COLO668 (cell line): ENCODE measurements at regions not wholly inside any gene's neighbourhood (a gene's known extent, or its start where the extent isn't known, plus 50 kb on each side); places are given as distances from the start of the nearest gene placed in this dataset.
"Not testable (repeated sequence)": the region's sequence is repeated elsewhere in the genome, so short reads cannot be mapped to it uniquely, and the experiment has no call there.

Experiments
- DNase-seq: peaks from one replicate; lab custom pipeline; 2025; ENCODE audit not compliant: unreplicated experiment; lab: John Stamatoyannopoulos, UW

DNA sequence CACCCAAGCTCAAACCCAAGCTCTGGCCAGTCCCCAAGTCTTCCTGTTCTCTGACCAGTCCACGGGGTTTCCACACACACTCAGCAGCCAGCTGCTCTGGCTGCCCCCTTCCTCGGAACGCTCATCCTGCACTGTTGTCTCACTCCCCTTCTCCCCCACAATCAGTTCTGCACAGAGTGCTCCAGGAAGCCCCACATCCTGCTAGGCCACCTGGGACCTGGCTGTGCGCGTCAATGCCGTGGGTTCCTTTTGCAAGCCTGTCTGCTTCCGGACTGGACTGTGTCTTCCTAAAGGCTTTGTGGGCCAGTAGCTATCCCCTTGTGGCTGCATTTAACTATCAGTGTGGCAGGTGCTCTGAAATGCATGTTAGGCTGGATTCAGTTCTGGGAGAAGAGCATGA lies 605.0 kb upstream of the RAB6C start:
- no peak for DNase-seq

DNA sequence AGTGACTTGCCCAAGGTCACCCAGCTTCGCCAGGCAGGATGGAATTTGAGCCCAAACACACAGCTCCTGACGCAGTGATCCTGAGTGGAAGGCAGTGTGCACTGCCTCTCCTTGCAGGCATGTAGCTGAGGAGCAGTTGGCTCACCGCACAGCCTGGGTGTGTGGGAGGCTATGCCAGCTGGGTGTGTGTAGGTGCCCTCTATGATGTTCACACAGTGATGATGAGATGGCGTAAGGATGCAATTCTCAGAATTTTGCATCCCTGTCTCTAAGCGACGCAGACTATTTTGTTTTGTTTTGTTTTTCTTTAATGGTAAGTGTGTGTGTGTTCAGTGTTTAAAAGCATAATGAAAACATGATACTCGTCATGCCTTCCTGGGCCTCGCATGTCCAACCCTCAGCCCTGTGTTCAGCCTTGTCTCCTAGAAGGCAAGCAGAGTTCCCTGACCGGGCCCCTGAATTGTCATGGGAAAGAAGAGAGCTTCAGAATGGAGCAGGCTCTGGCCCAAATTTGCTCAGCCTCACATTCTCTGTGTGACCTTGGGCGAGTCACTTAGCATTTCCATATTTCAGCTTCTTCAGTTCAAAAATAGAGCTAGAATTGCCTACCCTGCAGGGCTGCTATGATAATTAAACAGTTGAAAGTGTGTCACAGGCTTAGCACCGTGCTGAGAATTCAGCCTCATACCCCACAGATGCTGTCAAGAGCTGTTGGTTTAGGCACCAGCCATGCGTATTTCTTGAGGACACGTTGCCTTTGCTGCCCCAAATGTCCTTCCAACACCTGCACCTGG lies 603.6 kb upstream of the RAB6C start:
- no peak for DNase-seq

DNA sequence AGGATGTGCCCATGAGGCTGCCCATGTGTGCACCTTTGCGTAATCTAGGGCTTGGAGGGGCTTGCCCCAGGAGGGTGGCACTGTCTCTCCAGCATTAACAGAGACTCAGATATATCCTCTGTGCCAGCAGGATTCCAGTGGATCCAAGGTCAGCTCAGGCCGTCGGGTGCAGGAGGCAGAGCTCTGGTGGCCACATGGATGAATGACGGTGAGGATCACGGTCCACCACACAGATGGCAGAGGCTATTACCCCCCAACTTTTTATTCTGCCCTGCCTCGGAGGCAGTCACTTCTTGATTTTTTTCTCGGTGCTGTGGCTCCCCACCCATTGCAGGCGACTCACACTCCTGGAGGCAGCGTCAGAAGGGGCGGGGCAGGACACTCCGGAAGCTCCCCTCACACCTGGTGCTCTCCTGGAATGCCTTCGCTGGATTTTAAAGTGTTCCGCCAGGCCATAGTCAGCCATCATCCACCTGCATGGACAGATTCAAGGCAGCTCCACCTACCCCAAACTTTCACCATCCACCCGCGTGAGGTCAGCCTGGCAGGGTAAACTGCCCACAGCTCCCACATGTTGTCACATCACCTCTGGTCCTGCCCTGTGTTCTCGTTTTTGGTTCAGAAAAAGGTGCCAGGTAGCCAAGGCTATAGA lies 602.9 kb upstream of the RAB6C start:
- no peak for DNase-seq

DNA sequence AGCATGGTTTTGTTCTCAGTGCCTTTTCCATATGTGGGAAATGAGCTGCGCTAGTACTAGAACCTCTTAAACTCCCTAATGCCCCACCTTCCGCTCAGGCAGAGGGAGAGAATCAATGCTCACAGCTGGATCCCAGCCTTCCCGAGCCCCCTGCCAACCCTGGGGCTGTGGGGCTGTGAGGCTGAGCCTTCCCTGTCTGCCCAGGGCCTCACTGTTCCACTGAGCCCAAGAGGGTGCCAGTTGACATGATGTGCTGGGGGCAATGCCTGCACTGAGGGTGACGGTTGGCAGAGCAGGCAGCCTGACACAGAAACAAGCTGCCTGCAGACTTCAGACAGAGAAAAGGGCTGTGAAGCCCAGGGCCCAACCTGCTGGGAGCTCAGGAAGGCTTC lies 602.4 kb upstream of the RAB6C start:
- no peak for DNase-seq

DNA sequence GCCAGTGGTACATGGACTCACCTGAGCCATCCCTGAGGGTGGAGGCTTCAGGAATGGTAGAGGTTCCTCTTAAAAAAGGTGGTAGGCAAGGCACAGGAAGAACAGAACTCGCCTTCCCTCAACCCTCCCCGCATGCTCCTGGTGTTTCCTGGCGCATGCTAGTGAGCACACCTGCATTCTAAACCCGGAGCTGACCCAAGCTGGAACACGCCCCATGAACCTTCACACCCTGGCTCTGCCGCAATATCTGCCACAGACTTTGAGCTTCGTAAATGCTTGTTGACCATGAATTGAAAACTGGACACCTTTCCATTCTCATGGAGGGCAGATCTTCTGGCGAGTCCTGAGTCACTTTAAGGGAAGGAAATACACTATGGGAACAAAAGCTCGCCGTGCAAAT lies 601.3 kb upstream of the RAB6C start:
- no peak for DNase-seq

DNA sequence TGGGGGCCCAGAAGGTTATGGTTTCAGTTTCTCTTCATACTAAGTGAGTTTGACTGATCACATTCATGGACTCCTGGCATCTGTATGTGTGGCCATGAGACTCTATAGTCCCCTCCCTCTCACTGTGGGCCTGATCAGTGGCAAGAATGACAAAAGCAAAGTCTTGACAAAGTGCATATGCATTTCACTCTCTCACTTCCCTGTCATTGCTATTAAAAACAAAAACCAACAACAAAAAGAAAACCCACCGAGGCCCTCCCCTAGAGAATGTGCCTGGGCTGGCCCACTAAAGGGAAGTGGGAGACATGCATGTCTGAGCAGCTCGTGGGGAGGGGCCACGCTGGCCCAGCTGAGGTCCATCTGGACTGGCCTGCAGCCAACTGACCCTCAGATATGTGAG lies 600.1 kb upstream of the RAB6C start:
- DNase-seq, result no peak

DNA sequence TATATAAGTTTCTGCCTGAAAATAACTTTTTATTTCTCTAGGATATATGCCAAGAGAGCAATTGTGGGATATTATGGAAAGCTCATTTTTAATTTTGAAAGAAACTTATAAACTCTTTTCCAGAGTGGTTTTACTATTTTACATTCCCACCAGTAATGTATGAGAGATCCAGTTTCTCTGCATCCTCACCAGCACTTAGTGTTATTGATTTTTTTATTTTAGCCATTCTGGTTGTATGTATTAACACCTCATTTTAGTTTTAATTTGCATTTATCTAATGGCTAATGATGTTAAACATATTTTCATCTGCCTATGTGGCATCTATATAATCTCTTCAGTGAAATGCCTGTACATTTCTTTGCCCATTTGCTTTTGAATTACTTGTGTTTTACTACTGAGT lies 597.7 kb upstream of the RAB6C start:
- no peak for DNase-seq

DNA sequence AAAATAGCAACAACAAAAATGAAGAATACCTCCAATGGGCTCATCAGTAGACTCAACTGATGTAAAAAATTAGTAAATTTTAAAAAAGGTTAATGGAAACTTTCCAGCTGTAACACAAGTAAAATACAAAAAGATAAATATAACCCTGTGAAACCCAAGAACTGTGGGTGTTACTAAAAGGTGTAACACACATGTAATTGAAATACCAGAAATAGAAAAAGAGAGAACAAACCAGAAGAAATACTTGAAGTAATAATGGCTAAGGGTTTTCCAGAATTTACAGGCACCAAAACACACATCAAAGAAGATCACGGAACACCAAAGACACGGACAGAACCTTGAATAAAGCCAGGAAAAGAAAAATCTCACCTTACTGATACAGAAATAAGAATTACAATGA lies 590.6 kb upstream of the RAB6C start:
- DNase-seq, result no peak

DNA sequence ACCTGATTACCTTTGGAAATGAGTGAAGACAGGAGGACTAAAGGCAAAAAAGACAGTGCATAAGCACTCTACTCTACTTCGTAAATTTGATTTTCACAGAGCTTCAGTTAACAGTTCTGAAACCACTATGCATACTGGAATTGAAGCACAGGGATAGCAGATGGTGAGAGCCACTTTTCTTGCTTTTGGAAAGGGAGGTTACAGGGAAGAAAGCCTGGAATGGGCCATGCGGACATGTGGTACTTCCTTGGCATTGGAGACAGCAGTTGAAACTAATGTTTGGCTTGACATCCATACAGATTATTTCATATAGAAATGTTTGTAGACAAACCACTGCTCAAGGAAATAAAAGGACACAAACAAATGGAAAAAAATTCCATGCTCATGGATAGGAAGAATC lies 585.6 kb upstream of the RAB6C start:
- DNase-seq, result no peak

DNA sequence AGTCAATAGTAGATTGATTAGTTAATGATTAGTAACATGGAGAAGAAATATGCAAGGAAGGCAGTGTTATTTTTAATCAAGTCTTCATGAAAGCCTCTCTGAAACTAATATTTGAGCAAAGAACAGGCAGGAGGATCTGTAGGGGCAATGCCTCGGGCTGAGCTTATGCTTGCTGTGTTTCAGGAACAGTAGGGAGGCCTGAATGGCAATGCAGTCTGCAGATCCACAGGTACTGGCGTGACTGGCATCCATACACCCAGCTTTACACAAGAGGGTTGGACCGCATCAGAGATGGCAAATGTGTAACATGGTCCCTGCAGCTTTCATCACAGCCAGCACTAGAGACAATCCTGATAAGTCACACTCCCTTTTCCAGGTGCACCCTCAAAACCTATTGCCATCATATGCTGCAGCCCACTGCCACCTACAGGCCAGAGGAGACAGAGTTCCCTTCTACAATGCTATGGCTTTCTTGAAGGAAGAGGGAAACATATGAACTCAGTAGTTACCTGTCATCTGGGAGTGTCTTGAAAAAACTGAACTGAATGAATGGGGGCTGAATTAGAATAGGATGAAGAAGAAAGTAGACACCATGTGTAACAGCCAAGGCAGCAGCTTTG lies 582.4 kb upstream of the RAB6C start:
- peak; percentile 4 for DNase-seq

DNA sequence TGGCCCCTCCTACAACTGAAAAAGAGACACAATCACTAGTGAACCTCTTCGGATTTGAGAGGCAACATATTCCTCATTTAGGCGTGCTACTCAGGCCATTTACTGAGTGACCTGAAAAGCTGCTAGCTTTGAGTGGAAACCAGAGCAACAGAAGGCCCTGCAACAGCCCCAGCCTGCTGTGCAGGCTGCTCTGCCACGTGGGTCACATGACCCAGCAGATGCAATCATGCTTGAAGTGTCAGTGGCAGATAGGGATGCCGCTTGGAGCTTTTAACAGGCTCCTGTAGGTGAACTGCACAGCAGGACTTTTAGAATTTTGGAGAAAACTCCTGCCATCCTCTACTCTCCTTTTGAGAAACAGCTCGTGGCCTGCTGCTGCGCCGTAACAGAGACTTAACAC lies 578.6 kb upstream of the RAB6C start:
- DNase-seq, result no peak

DNA sequence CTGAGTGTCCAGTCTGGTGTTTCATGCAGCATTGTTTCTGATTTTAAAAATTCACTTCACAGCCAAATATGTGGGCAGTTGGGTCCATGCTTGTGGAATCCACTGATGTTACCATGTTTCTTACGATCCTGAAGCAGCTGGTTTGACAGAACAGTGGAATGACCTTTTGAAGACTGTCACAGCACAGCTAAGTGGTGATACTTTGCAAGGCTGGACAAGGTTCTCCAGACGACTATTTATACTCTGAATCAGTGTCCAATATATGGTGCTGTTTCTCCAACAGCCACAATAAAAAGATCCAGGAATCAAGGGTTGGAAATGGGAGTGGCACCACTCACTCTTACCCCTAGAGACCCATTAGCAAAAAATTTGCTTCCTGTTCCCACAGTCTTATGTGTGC lies 577.4 kb upstream of the RAB6C start:
- no peak for DNase-seq

DNA sequence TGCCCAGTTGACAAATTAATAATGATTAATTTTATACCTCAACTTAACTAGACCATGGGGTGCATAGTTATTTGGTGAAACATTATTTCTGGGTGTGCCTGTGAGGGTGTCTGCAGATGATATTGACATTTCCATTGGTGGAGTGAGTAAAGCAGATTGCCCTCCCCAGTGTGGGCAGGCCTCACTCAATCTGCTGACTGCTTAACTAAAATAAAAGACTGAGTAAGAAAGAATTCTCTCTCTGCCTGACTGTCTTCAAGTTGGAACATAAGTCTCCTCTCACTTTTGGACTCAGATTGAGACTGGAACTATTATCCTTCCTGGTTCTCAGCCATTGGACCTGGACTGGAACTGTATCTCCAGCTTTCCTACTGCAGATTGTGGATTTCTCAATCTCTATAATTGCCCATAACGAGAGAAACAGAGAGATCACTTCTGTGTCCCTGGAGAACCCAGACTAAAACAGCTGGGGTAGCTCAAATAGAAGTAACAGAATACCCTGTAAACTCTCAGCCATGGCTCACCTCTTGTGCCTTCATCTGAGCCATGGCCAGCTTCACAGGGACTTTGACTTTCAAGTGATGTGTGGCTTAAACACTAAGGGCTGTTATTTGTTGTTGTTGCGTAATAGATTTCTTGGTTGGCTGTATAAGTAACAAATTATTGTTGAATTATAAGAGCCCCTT lies 575.3 kb upstream of the RAB6C start:
- DNase-seq, result no peak

DNA sequence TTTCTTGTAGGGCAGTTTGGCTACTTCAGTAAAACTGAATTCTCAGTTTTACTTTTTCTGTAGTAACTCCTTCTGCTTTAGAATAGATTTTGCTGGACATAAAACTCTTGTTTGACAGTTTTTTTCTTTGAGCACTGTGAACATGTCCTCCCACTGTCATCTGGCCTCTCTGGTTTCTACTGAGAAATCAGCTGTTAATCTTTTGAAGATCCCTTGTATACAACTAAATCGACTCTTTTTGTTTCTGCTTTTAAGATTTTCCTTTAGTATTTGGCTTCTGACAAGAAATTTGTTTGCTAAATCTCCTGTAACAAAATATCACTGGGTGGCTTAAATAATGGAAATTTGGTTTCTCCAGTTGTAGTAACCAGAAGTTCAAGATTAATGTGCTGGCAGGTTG lies 570.9 kb upstream of the RAB6C start:
- no peak for DNase-seq

DNA sequence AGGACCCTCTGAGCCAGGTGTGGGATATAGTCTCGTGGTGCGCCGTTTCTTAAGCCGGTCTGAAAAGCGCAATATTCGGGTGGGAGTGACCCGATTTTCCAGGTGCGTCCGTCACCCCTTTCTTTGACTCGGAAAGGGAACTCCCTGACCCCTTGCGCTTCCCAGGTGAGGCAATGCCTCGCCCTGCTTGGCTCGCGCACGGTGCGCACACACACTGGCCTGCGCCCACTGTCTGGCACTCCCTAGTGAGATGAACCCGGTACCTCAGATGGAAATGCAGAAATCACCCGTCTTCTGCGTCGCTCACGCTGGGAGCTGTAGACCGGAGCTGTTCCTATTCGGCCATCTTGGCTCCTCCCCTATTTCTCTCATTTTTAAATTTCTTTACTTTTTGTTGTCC lies 562.4 kb upstream of the RAB6C start:
- DNase-seq, result not testable (repeated sequence)

DNA sequence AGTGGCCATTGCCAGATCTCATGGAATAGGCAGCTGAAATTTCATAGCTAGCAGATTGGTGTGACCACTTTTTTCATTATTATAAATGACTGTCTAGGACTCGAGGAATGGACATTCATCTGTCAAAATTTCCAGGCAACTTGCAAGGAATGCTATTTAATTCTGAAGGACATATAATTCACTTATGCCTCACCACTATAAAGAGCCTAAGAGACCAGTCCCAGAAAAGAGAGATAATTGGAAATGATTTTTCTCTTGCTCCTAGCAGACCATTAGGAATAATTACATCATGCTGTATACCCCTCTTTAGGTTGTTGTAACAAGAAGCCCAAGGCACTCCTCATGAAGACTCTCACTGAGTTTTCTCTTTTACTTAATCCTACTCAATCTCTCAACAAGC lies 557.4 kb upstream of the RAB6C start:
- no peak for DNase-seq

DNA sequence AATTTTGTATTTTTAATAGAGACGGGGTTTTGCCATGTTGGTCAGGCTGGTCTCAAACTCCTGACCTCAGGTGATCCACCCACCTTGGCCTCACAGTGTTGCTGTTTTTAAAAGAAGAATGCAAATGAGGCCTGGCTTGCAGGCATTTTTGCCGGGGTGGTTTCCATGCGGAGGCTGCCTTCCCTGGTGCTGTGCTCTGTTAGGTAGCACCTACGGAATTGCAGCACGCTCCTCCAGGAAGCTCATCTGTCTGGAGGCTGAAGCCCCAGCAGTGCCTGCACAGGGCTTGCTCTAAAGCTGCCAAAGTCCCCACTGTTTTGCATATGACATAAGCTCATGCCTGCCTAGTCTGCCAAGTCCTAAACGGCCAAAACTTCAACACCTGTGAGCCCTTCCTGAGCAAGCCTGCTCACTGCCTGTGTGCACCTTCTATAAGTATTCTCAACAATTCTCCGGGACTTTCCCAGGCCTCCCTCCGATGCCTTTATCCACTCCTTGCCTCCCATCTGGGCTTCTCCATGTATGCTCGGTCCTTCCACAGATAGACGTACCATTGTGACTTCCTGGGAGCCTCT lies 551.3 kb upstream of the RAB6C start:
- no peak for DNase-seq

DNA sequence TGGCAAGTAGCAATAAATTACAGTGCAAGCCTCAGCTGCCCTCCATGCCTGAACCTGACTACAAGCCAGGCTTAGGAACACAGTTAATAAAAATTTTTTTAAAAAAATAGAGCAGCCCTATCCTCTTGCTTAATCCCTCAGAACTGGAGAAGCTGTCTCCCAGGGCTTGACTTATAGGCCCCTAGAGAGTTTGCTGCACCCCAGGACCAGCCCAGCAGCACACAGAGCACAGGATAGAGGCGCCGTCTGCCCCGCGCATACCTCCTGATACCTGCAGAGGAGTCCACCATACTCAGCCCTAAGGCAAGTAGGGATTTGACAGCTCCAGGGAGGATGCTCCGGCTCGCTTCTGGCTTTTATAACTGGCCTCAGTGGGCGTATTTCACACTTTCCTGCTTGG lies 548.6 kb upstream of the RAB6C start:
- no peak for DNase-seq

DNA sequence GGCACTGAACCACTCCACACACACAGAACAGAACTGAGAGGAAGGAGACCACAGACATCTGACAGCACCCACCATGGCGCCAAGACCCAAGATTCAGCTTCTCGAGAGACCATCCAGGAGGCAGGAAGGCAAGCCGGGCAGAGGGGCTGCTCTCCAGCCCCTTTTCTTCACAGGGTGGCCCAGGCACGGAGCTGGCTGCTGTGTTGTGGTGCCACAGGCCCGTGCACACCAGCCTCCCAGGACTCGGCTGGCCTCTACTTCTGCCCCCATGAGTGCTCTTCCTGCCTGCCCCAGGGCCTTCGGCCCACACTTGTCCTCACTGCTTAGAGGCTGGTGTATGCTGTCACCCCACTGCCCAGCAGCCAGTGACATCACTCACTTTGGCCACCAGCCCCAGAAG lies 547.6 kb upstream of the RAB6C start:
- no peak for DNase-seq

DNA sequence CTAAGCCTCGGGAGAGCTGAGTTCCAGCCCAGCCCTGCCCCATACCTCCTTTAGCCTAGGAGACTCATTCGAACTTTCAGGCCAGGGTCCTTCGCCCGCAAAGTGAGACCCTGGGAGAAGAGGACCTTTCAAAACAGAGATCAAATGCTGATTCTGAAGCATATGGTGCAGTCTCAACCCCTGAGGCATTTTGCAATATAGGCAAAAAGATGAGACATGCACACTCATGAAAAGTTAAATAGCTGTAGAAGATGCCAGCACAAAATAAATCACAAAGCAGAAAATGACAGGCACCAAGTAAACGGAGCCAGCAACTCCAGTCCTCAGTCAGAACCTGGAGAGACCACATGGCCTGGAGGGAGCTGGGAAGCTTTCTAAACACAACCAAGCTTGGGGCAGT lies 542.7 kb upstream of the RAB6C start:
- DNase-seq, result no peak

DNA sequence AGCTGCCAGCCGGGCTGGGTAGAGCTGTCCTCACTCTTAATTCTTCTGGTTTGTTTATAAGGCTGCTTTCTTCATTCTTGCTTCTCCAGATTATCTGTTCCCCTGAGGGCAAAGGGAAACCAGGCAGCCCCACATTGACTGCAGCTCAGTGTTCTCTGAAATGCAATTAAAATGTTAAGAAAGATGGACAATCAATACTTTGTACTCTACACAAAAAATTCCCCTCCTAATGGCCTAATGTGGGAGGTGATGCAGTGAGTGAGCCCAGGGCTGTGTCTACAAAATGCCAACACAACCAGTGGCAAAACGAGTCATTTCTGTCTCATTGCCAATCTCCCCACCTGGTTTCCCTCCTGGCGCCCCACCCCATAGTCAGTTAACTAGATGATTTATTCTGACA lies 541.7 kb upstream of the RAB6C start:
- no peak for DNase-seq
